22Rv1 (cell line): ENCODE measurements at regions not wholly inside any gene's neighbourhood (a gene's known extent, or its start where the extent isn't known, plus 50 kb on each side); places are given as distances from the start of the nearest gene placed in this dataset.

Source experiments
- H3K27ac ChIP-seq: fragments of 450-650 bp; 2 replicates; pipeline ENCODE4 v1.5.1; 2017
- CTCF ChIP-seq: fragments of 450-650 bp; IDR thresholded peaks from 2 replicates; pipeline ENCODE4 v1.5.1; 2017; ENCODE audit warnings: mild to moderate bottlenecking
- ZFX ChIP-seq: fragments of 450-650 bp; IDR thresholded peaks from 2 replicates; pipeline ENCODE4 v1.6.1; 2017; ENCODE audit warnings: antibody characterized with exemption, borderline replicate concordance

DNA sequence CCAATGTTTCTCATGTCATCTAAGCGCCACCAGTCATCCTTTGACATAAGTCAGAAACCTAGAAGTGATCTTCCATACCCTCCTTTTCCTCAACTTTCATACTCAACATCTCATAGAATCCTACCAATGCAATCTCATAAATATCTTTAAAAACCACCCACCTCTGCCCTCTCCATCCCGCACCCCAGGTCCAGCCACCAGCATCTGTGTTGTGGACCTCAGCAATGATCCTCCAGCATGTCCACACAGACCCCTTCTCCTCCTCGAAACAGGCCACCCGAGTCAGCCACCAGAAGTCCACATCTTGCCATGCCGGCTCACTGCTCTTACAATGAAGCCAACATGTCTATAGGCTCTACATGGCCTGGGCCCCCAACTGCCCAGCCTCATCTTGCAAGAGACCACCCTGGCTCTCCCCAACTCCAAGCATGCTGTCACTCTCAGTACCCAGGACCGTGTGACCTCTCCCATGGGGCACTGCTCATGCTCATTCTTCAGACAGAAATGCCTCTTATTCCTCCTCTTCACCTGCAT lies 636.7 kb upstream of the ID2 start:
- TF ChIP-seq CTCF (no peak), ZFX (no peak)

GRCh38 chr2:8046849-8047248 lies 635.0 kb upstream of the ID2 start:
- H3K27ac ChIP-seq: no peak overlapping the region
- no peak for TF ChIP-seq ZFX
- TF ChIP-seq CTCF: no peak

More for the DNA sequence above, 636.7 kb upstream of the ID2 start:
- H3K27ac ChIP-seq: no peak overlapping the region

DNA sequence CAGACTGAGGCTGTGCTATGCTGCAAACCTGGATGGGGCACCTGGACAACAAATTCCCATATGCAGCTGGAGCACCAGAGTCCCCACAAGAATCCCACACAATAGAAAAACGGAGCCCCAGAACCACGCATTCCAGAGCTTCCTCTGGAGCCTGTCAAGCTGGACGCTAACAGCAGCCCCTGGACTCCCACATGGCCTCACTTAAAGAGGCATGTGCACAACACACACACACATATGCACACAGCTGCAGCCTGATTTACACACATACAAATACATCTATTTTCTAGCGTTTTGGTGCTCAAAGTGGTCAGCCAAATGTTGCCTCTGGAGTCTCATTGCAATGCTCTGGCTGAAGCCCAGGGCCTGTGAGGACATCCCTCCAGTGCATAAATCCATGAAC lies 632.7 kb upstream of the ID2 start:
- TF ChIP-seq ZFX (no peak), CTCF (no peak)
- H3K27ac ChIP-seq: no peak overlapping the region

GRCh38 chr2:8049851-8050571 lies 631.8 kb upstream of the ID2 start:
- no peak for TF ChIP-seq CTCF
- no peak for TF ChIP-seq ZFX
- no peak overlapping the region for H3K27ac ChIP-seq

- TF ChIP-seq CTCF: no peak
- no peak for TF ChIP-seq ZFX
- no peak overlapping the region for H3K27ac ChIP-seq
These were observed 628.6 kb upstream of the ID2 start for GRCh38 chr2:8053216-8053615.

GRCh38 chr2:8054070-8054469 lies 627.8 kb upstream of the ID2 start:
- H3K27ac ChIP-seq: no peak overlapping the region
- TF ChIP-seq CTCF (no peak), ZFX (no peak)

- TF ChIP-seq CTCF (no peak), ZFX (no peak)
- H3K27ac ChIP-seq: no peak overlapping the region
These were observed 623.2 kb upstream of the ID2 start for GRCh38 chr2:8058652-8059051.
